MM.1S (cell line): ENCODE measurements at regions not wholly inside any gene's neighbourhood (a gene's known extent, or its start where the extent isn't known, plus 50 kb on each side); places are given as distances from the start of the nearest gene placed in this dataset.

Source experiments
- DNase-seq: peaks from one replicate; pipeline ENCODE4 v3.0.0-alpha.2; 2015
- H2AFZ ChIP-seq: fragments of 300-600 bp; sonication (generic); 2 replicates; pipeline ENCODE4 v1.6.0; 2016; ENCODE audit warnings: antibody characterized with exemption, low read length
- H3F3A ChIP-seq: fragments of 300-600 bp; sonication (generic); 2 replicates; pipeline ENCODE4 v1.6.1; 2016; ENCODE audit warnings: mild to moderate bottlenecking, antibody characterized with exemption, low read length, moderate library complexity, mixed read lengths; ENCODE audit not compliant: insufficient read depth
- H3K27ac ChIP-seq: fragments of 300-600 bp; sonication (generic); 2 replicates; pipeline ENCODE4 v1.5.1; 2016; ENCODE audit warnings: mild to moderate bottlenecking, low read length
- H3K27me3 ChIP-seq: fragments of 300-600 bp; sonication (generic); replicated peaks from 2 replicates; pipeline ENCODE4 v1.6.0; 2016; ENCODE audit warnings: low read length; ENCODE audit not compliant: insufficient read depth
- H3K36me3 ChIP-seq: fragments of 300-600 bp; sonication (generic); replicated peaks from 2 replicates; pipeline ENCODE4 v1.6.1; 2016; ENCODE audit warnings: mild to moderate bottlenecking, low read length, mixed read lengths; ENCODE audit not compliant: insufficient read depth
- H3K4me1 ChIP-seq: fragments of 300-600 bp; sonication (generic); 2 replicates; pipeline ENCODE4 v1.6.1; 2016; ENCODE audit warnings: low read length, mixed read lengths
- H3K4me2 ChIP-seq: fragments of 300-600 bp; sonication (generic); 2 replicates; pipeline ENCODE4 v1.6.0; 2016; ENCODE audit warnings: low read depth, low read length
- H3K4me3 ChIP-seq: fragments of 300-600 bp; sonication (generic); 2 replicates; pipeline ENCODE4 v1.5.1; 2016; ENCODE audit warnings: low read length, mixed read lengths
- H3K79me2 ChIP-seq: fragments of 300-600 bp; sonication (generic); 2 replicates; pipeline ENCODE4 v1.6.1; 2016; ENCODE audit warnings: mixed run types, low read length, mixed read lengths
- H3K9ac ChIP-seq: fragments of 300-600 bp; sonication (generic); 2 replicates; pipeline ENCODE4 v1.6.1; 2016; ENCODE audit warnings: low read length, mixed read lengths
- H3K9me2 ChIP-seq: fragments of 300-600 bp; sonication (generic); replicated peaks from 2 replicates; pipeline ENCODE4 v1.6.1; 2016; ENCODE audit warnings: mild to moderate bottlenecking, low read length, mixed read lengths; ENCODE audit not compliant: insufficient read depth
- H3K9me3 ChIP-seq: fragments of 300-600 bp; sonication (generic); replicated peaks from 2 replicates; pipeline ENCODE4 v1.6.1; 2016; ENCODE audit warnings: mild to moderate bottlenecking, low read length, mixed read lengths; ENCODE audit not compliant: insufficient read depth
- H4K20me1 ChIP-seq: fragments of 300-600 bp; sonication (generic); 2 replicates; pipeline ENCODE4 v1.6.1; 2016; ENCODE audit warnings: mild to moderate bottlenecking, low read length, moderate library complexity, mixed read lengths; ENCODE audit not compliant: insufficient read depth
- CTCF ChIP-seq: fragments of 300-600 bp; sonication (generic); IDR thresholded peaks from 2 replicates; pipeline ENCODE4 v1.5.1; 2016; ENCODE audit warnings: antibody characterized with exemption, low read length, mixed read lengths
- EZH2 ChIP-seq: fragments of 300-600 bp; sonication (generic); optimal IDR thresholded peaks from 2 replicates; pipeline ENCODE3; 2017; ENCODE audit warnings: low read depth, mild to moderate bottlenecking, antibody characterized with exemption, low read length, mixed read lengths
- EZH2phosphoT487 ChIP-seq: fragments of 300-600 bp; sonication (generic); IDR thresholded peaks from 2 replicates; pipeline ENCODE4 v1.6.1; 2018; ENCODE audit warnings: antibody characterized with exemption, low read length

DNA sequence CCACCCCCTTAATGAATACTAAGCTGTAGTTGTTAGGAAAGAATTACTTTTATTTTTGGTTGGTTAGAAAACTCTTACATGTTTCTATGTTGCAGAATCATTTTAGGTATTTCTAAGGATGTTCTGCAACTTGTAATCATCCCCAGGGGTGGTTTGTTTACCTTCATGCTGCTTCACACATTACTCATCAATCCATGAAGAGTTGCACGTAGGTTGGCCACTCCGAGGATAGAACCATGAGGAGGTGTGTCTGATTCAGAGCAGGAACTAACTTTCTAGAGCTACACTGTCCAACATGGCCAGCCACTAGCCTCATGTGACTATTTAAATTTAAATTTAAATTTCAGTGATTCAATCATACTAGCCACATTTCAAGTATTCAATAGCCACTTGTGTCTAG lies 127.2 kb upstream of the FRMPD4 start:
- H3K27me3 ChIP-seq: no peaks in the 10 kb centered on the region
- no peaks in the 10 kb centered on the region for H3K9me2 ChIP-seq
- H3K4me2 ChIP-seq: no peak overlapping the region
- H2AFZ ChIP-seq: no peak overlapping the region
- no peaks in the 10 kb centered on the region for H3K36me3 ChIP-seq
- no peaks in the 10 kb centered on the region for H3K4me1 ChIP-seq
- no peaks in the 10 kb centered on the region for H3K9me3 ChIP-seq
- H3K4me3 ChIP-seq: no peak overlapping the region
- H3K79me2 ChIP-seq: no peaks in the 10 kb centered on the region
- DNase-seq: no peak
- no peaks in the 10 kb centered on the region for H4K20me1 ChIP-seq
- no peaks in the 10 kb centered on the region for H3F3A ChIP-seq
- no peak for TF ChIP-seq EZH2
- H3K27ac ChIP-seq: no peak overlapping the region
- no peak overlapping the region for H3K9ac ChIP-seq

DNA sequence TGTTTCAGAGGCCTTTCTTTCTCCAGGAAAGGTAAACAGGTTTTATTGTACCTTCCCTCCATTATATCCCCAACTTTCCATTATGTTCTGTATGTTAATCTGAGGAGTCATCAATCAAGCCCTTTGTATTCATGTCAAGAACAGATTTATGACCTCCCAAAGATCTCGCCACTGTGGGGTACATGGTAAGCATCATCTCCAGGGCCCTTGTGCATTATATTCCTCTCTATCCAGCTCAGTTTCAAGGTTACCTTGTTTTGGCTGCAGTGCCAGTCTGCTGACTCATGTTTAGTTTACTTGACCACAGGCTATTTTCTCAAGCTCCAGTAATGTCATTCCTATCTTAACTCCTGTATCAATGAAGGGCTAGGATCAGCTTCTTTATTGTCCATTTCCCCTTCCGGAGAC lies 125.1 kb upstream of the FRMPD4 start:
- H3K4me2 ChIP-seq: no peak overlapping the region
- no peaks in the 10 kb centered on the region for H3K27me3 ChIP-seq
- TF ChIP-seq EZH2 (no peak), CTCF (no peak), EZH2phosphoT487 (no peak)
- no peaks in the 10 kb centered on the region for H3K79me2 ChIP-seq
- no peaks in the 10 kb centered on the region for H3F3A ChIP-seq
- no peak overlapping the region for H3K27ac ChIP-seq
- H3K9me3 ChIP-seq: no peaks in the 10 kb centered on the region
- no peaks in the 10 kb centered on the region for H3K9me2 ChIP-seq
- H3K4me3 ChIP-seq: no peak overlapping the region
- no peak overlapping the region for H2AFZ ChIP-seq
- H3K4me1 ChIP-seq: no peaks in the 10 kb centered on the region
- H4K20me1 ChIP-seq: no peaks in the 10 kb centered on the region
- H3K9ac ChIP-seq: no peak overlapping the region
- no peak for DNase-seq
- no peaks in the 10 kb centered on the region for H3K36me3 ChIP-seq

DNA sequence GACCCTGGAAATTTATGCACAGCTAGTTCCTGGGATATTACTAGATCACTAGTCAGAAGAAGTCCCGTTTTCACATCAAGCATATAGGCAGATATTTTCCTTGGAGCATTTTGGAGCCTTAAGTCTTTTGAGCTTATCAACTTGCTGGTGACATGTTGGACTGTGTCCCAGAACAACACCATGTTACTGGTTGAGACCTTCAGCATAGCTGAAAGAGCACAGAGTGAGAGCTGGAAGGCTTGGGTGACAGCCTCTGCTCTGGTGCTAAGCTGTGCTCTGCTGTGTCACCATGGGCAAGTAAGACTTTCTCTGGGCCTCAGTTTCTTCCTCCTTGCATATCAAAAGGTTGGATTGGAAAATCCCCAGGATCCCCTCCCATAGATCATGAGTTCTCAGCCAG lies 116.6 kb upstream of the FRMPD4 start:
- H3K4me3 ChIP-seq: no peak overlapping the region
- H3K9ac ChIP-seq: no peak overlapping the region
- no peaks in the 10 kb centered on the region for H3K9me3 ChIP-seq
- H3K4me1 ChIP-seq: no peaks in the 10 kb centered on the region
- H3K27me3 ChIP-seq: no peaks in the 10 kb centered on the region
- H3K36me3 ChIP-seq: no peaks in the 10 kb centered on the region
- no peaks in the 10 kb centered on the region for H3F3A ChIP-seq
- DNase-seq: no peak
- H3K79me2 ChIP-seq: no peaks in the 10 kb centered on the region
- H4K20me1 ChIP-seq: no peaks in the 10 kb centered on the region
- H3K4me2 ChIP-seq: no peak overlapping the region
- TF ChIP-seq CTCF (no peak), EZH2phosphoT487 (no peak)
- no peak overlapping the region for H3K27ac ChIP-seq
- H3K9me2 ChIP-seq: no peaks in the 10 kb centered on the region
- H2AFZ ChIP-seq: no peak overlapping the region

DNA sequence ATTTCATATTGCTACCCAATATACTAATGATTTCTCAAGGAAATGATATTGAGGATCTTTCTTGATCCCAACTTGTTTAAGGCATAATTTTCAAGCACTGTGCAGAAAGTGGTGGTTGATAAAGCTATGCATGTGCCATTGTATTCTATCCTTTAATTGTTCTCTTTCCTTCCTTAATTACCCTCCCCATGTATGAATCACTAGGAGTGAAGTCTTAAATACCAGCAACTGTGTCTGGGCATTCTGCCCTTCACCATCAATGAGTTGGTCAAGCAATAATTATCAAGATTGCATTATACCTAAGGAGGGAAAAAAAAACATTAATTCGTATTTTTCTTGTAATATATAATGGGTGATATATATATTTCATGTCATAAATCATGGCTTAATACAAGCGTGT lies 111.8 kb upstream of the FRMPD4 start:
- DNase-seq: no peak
- no peaks in the 10 kb centered on the region for H3K36me3 ChIP-seq
- no peaks in the 10 kb centered on the region for H3K9me3 ChIP-seq
- H3K27ac ChIP-seq: no peak overlapping the region
- no peaks in the 10 kb centered on the region for H3K27me3 ChIP-seq
- no peaks in the 10 kb centered on the region for H3K9me2 ChIP-seq
- H3K79me2 ChIP-seq: no peaks in the 10 kb centered on the region
- H3F3A ChIP-seq: no peaks in the 10 kb centered on the region
- H2AFZ ChIP-seq: no peak overlapping the region
- no peak for TF ChIP-seq CTCF
- no peak for TF ChIP-seq EZH2phosphoT487
- TF ChIP-seq EZH2: no peak
- H3K4me2 ChIP-seq: no peak overlapping the region
- H3K9ac ChIP-seq: no peak overlapping the region
- no peaks in the 10 kb centered on the region for H4K20me1 ChIP-seq
- H3K4me3 ChIP-seq: no peak overlapping the region
- no peaks in the 10 kb centered on the region for H3K4me1 ChIP-seq
